ENCODE measurements at regions not wholly inside any gene's neighbourhood (a gene's known extent, or its start where the extent isn't known, plus 50 kb on each side); places are given as distances from the start of the nearest gene placed in this dataset.

GRCh38 chr5:74432721-74433120 lies 207.8 kb downstream of the ENC1 start:
- no peak overlapping the region for H3K4ac ChIP-seq (replicated peaks; ENCODE audit: insufficient read length, low read depth, low read length)
- H2BK12ac ChIP-seq (ENCODE audit: low read depth, low read length): no peak overlapping the region; the same call in 1 of the 2 replicates
- WGBS, 2 experiments (ENCODE audit: extremely low coverage in 1 of 2, insufficient coverage in 1 of 2, insufficient read length in 1 of 2, insufficient replicate concordance in 2 of 2, low coverage in 1 of 2, low lambda C conversion rate in 2 of 2, missing lambda C conversion rate in 1 of 2): 78% methylated on average over 4 of the region's 4 CpGs; no CpG with 5 or more reads in 1 of the 2 experiments
- H4K8ac ChIP-seq (ENCODE audit: extremely low read depth, insufficient read depth, low read length): no peak overlapping the region
- H3K9ac ChIP-seq (replicated peaks in 1 of 4; ENCODE audit: extremely low read depth in 1 of 4, low read depth in 3 of 4, low read length in 3 of 4): no peak overlapping the region
- H2BK5ac ChIP-seq (ENCODE audit: low read depth, low read length): no peak overlapping the region
- H3K4me2 ChIP-seq (ENCODE audit: insufficient read depth in 1 of 2, low read depth in 2 of 2, low read length in 2 of 2): peak overlapping the region in 1 of 2 experiments; percentile 42; a peak in 1 of 4 replicates
- peaks cover 3 to 15% (median 11%) of the 10 kb centered on the region in 4 experiments; a peak in 4 of 7 replicates for H3K4me1 ChIP-seq (replicated peaks in 1 of 4; ENCODE audit: control insufficient read depth in 3 of 4, insufficient read depth in 4 of 4, low read length in 3 of 4)
- peak overlapping the region; percentile 13 for H3K56ac ChIP-seq (replicated peaks; ENCODE audit: insufficient read length, low read depth, low read length)
- POLR2A ChIA-PET (ENCODE audit: partially characterized antibody): interaction anchor here (0.6 to 1.7 kb wide), 2 partner anchors 26 to 208 kb away, joined by 3 to 4 read pairs; partner anchors contain the start of gene ENC1
- no peak for TF ChIP-seq KDM1A (IDR thresholded peaks at IDR 0.05; ENCODE audit: borderline replicate concordance, low read length)
- no peak for TF ChIP-seq FOSL1 (IDR thresholded peaks at IDR 0.05; ENCODE audit: insufficient read depth, low read depth, low read length)
- no peak for TF ChIP-seq BRCA1 (IDR thresholded peaks at IDR 0.05; ENCODE audit: low read depth, low read length)
- no peak overlapping the region for H2BK15ac ChIP-seq (ENCODE audit: low read length)
- no peaks in the 10 kb centered on the region for H3K23me2 ChIP-seq (ENCODE audit: low read depth, low read length)
- no peaks in the 10 kb centered on the region for H3K79me1 ChIP-seq (ENCODE audit: low read depth, low read length)
- H2AK5ac ChIP-seq (ENCODE audit: low read depth, low read length): no peak overlapping the region; the same call in 1 of the 2 replicates
- H2BK120ac ChIP-seq (replicated peaks; ENCODE audit: low read depth, low read length): no peak overlapping the region
- H4K5ac ChIP-seq (ENCODE audit: insufficient read length, low read depth, low read length): no peak overlapping the region
- H3K23ac ChIP-seq (ENCODE audit: insufficient read length): no peak overlapping the region
- no peaks in the 10 kb centered on the region for H4K20me1 ChIP-seq (replicated peaks in 1 of 2; ENCODE audit: control insufficient read depth in 1 of 2, insufficient read depth in 2 of 2, low read length in 2 of 2)
- no peaks in the 10 kb centered on the region for H3K36me3 ChIP-seq (ENCODE audit: control insufficient read depth in 2 of 4, insufficient read depth in 4 of 4, low read length in 3 of 4)
- DNase-seq (ENCODE audit: low read depth in 1 of 2, low spot score in 2 of 2) (no peak), FAIRE-seq (no peak)
- H3K9me3 ChIP-seq (ENCODE audit: insufficient read depth in 2 of 2, low read depth in 1 of 2, low read length in 1 of 2): no peaks in the 10 kb centered on the region
- no peak overlapping the region for H2AFZ ChIP-seq (ENCODE audit: low read length)
- CTCF ChIA-PET (ENCODE audit: partially characterized antibody): interaction anchor here (0.6 to 1.8 kb wide), 5 partner anchors 38 to 409 kb away, joined by 3 to 6 read pairs (median 3); no protein-coding TSS in a partner anchor
- H3K27me3 ChIP-seq (replicated peaks in 1 of 4; ENCODE audit: control insufficient read depth in 3 of 4, extremely low read depth in 1 of 4, insufficient read depth in 3 of 4, low read length in 3 of 4): no peaks in the 10 kb centered on the region; a peak in 1 of 7 replicates
- no peaks in the 10 kb centered on the region for H3K79me2 ChIP-seq (ENCODE audit: control insufficient read depth in 1 of 2, insufficient read depth in 2 of 2, low read length in 2 of 2)
- no peak overlapping the region for H3K14ac ChIP-seq (ENCODE audit: insufficient read length)
- H3K18ac ChIP-seq (ENCODE audit: extremely low read depth, low read length): no peak overlapping the region
- no peak overlapping the region for H4K91ac ChIP-seq (replicated peaks; ENCODE audit: insufficient read length, low read length)
- H3K27ac ChIP-seq (ENCODE audit: low read depth, low read length): no peak overlapping the region
- no peak overlapping the region for H3K4me3 ChIP-seq (ENCODE audit: extremely low read depth in 1 of 4, insufficient read depth in 2 of 4, low read depth in 3 of 4, low read length in 4 of 4)
- no peak overlapping the region for H2BK20ac ChIP-seq (ENCODE audit: low read length)
